HG02943 (cell line): ENCODE measurements at regions not wholly inside any gene's neighbourhood (a gene's known extent, or its start where the extent isn't known, plus 50 kb on each side); places are given as distances from the start of the nearest gene placed in this dataset.
"Not testable (repeated sequence)": the region's sequence is repeated elsewhere in the genome, so short reads cannot be mapped to it uniquely, and the experiment has no call there.

Experiments
- ATAC-seq: cut with Tn5 transposase; IDR thresholded peaks from one replicate; pipeline ENCODE4 v1.9.1; 2021; ENCODE audit warnings: mild to moderate bottlenecking, low read depth, moderate library complexity; ENCODE audit not compliant: unreplicated experiment

GRCh38 chr6:23661549-23661948 lies 464.5 kb upstream of the NRSN1 start:
- ATAC-seq, result no peak

GRCh38 chr6:23663096-23663495 lies 462.9 kb upstream of the NRSN1 start:
- no peak for ATAC-seq

- ATAC-seq, result no peak
These were observed 462.4 kb upstream of the NRSN1 start for GRCh38 chr6:23663652-23664051.

- ATAC-seq, result not testable (repeated sequence)
These were observed 460.1 kb upstream of the NRSN1 start for GRCh38 chr6:23665911-23666310.

- ATAC-seq, result no peak
These were observed 453.3 kb upstream of the NRSN1 start for GRCh38 chr6:23672737-23673136.

GRCh38 chr6:23678626-23679025 lies 447.4 kb upstream of the NRSN1 start:
- no peak for ATAC-seq

- ATAC-seq, result no peak
These were observed 444.3 kb upstream of the NRSN1 start for GRCh38 chr6:23681743-23682142.

GRCh38 chr6:23688650-23689049 lies 437.4 kb upstream of the NRSN1 start:
- no peak for ATAC-seq

- no peak for ATAC-seq
These were observed 435.5 kb upstream of the NRSN1 start for GRCh38 chr6:23690453-23691049.

- ATAC-seq, result no peak
These were observed 433.8 kb upstream of the NRSN1 start for GRCh38 chr6:23692184-23692583.

GRCh38 chr6:23696992-23697391 lies 429.0 kb upstream of the NRSN1 start:
- ATAC-seq, result no peak

GRCh38 chr6:23704479-23705052 lies 421.4 kb upstream of the NRSN1 start:
- ATAC-seq, result no peak

GRCh38 chr6:23705697-23706096 lies 420.3 kb upstream of the NRSN1 start:
- ATAC-seq, result no peak

- ATAC-seq, result no peak
These were observed 413.3 kb upstream of the NRSN1 start for GRCh38 chr6:23712756-23713155.

GRCh38 chr6:23713211-23713610 lies 412.8 kb upstream of the NRSN1 start:
- ATAC-seq, result no peak

- ATAC-seq, result no peak
These were observed 397.3 kb upstream of the NRSN1 start for GRCh38 chr6:23728707-23729106.

- no peak for ATAC-seq
These were observed 394.4 kb upstream of the NRSN1 start for GRCh38 chr6:23731609-23732008.

- no peak for ATAC-seq
These were observed 393.5 kb upstream of the NRSN1 start for GRCh38 chr6:23732521-23732920.

GRCh38 chr6:23735151-23735550 lies 390.9 kb upstream of the NRSN1 start:
- no peak for ATAC-seq

- ATAC-seq, result no peak
These were observed 389.4 kb upstream of the NRSN1 start for GRCh38 chr6:23736577-23736976.

GRCh38 chr6:23747239-23747638 lies 378.8 kb upstream of the NRSN1 start:
- no peak for ATAC-seq

- ATAC-seq, result no peak
These were observed 373.6 kb upstream of the NRSN1 start for GRCh38 chr6:23752414-23752813.

GRCh38 chr6:23754197-23754596 lies 371.8 kb upstream of the NRSN1 start:
- no peak for ATAC-seq
